Kidney (tissue), 13 donors: ENCODE measurements at regions not wholly inside any gene's neighbourhood (a gene's known extent, or its start where the extent isn't known, plus 50 kb on each side); places are given as distances from the start of the nearest gene placed in this dataset.
A peak's percentile ranks its signal among the peaks of the same experiment; 100 is the strongest.

Experiments used
- DNase-seq, 5 donors: peaks; one replicate each; pipeline ENCODE4 v3.0.0-alpha.2; 2013 to 2020
- FAIRE-seq: peaks from 2 replicates; lab custom pipeline; 2012; peaks lifted over from hg19 to GRCh38; lab: Jason Lieb, UNC
- H3K27ac ChIP-seq, 2 donors: one replicate each; pipeline ENCODE4 v1.7.0; 2013; ENCODE audit warnings: low read depth in 2 of 2, low read length in 2 of 2, inconsistent platforms in 1 of 2
- H3K27me3 ChIP-seq: one replicate; pipeline ENCODE4 v1.7.1; 2013; ENCODE audit warnings: low read length, inconsistent platforms; ENCODE audit not compliant: control insufficient read depth, insufficient read depth
- H3K36me3 ChIP-seq, 3 donors: one replicate each; pipeline versions ENCODE4 v1.7.0 to v1.7.1; 2013; ENCODE audit warnings: low read length in 3 of 3, control low read depth in 1 of 3, inconsistent platforms in 1 of 3; ENCODE audit not compliant: insufficient read depth in 3 of 3, control insufficient read depth in 2 of 3
- H3K4me1 ChIP-seq, 3 donors: one replicate each; pipeline versions ENCODE4 v1.7.0 to v1.7.1; 2013; ENCODE audit warnings: low read length in 3 of 3, inconsistent platforms in 1 of 3, low read depth in 1 of 3; ENCODE audit not compliant: control insufficient read depth in 2 of 3, insufficient read depth in 2 of 3
- H3K4me3 ChIP-seq, 3 donors: one replicate each; pipeline versions ENCODE4 v1.7.0 to v1.8.1; 2013; ENCODE audit warnings: low read length in 3 of 3, control low read depth in 1 of 3, inconsistent platforms in 1 of 3
- H3K9ac ChIP-seq, 3 donors: one replicate each; pipeline versions ENCODE4 v1.7.0 to v1.7.1; 2013; ENCODE audit warnings: low read length in 3 of 3, control low read depth in 1 of 3, inconsistent platforms in 1 of 3
- H3K9me3 ChIP-seq, 3 donors: one replicate each; pipeline versions ENCODE4 v1.7.0 to v1.7.1; 2013; ENCODE audit warnings: low read length in 3 of 3, control low read depth in 1 of 3, inconsistent platforms in 1 of 3; ENCODE audit not compliant: control insufficient read depth in 2 of 3, insufficient read depth in 1 of 3
- CTCF ChIP-seq: IDR thresholded peaks from 3 replicates; pipeline ENCODE4 v1.5.1; 2012; ENCODE audit warnings: mild to moderate bottlenecking, moderate library complexity, borderline replicate concordance; ENCODE audit not compliant: insufficient read depth; ENCODE audit errors: extremely low read depth
- intact Hi-C: fragments of 100-400 bp; cut with DNase I; formaldehyde crosslinking; loops from one replicate; pipeline ENCODE4 v1.11.1; 2022
- donor health status: control.
- donor health status: control.
- donor health status: control.
- donor health status: control.
- donor health status: control.
- donor health status: DM: yes; HTN: yes; CAD: no.
- donor health status: Normal renal cell carcinoma (clear cell type).

- TF ChIP-seq CTCF: no peak
- Histone ChIP-seq H3K9me3 (no peaks in the 10 kb centered on the region), H3K27me3 (no peaks in the 10 kb centered on the region), H3K9ac (no peak overlapping the region), H3K4me1 (peaks cover 0 to 7% (median 0%) of the 10 kb centered on the region in 3 donors), H3K27ac (no peak overlapping the region), H3K36me3 (no peaks in the 10 kb centered on the region), H3K4me3 (no peak overlapping the region)
- FAIRE-seq: no peak
- no peak for DNase-seq
- intact Hi-C loops: no loop called here
Measured at GRCh38 chr11:130761560-130762220, 154.6 kb downstream of the SNX19 start.

- intact Hi-C loops: no loop called here
- H3K9me3 ChIP-seq: peaks cover 0 to 3% (median 0%) of the 10 kb centered on the region in 3 donors
- H3K27ac ChIP-seq: no peak overlapping the region
- no peak for TF ChIP-seq CTCF
- H3K4me3 ChIP-seq: no peak overlapping the region
- H3K4me1 ChIP-seq: peaks cover 0 to 7% (median 0%) of the 10 kb centered on the region in 3 donors
- FAIRE-seq (no peak), DNase-seq (peak in 1 of 5 donors; percentile 88)
- H3K9ac ChIP-seq: no peak overlapping the region
- H3K27me3 ChIP-seq: no peaks in the 10 kb centered on the region
- no peaks in the 10 kb centered on the region for H3K36me3 ChIP-seq
Measured at GRCh38 chr11:130762638-130763037, 153.6 kb downstream of the SNX19 start.

GRCh38 chr11:130763087-130763980 lies 152.9 kb downstream of the SNX19 start:
- no peak for DNase-seq
- FAIRE-seq: no peak
- TF ChIP-seq CTCF: no peak
- intact Hi-C loops: no loop called here
- H3K36me3 ChIP-seq: no peaks in the 10 kb centered on the region
- no peak overlapping the region for H3K4me3 ChIP-seq
- H3K27ac ChIP-seq: no peak overlapping the region
- peaks cover 0 to 7% (median 0%) of the 10 kb centered on the region in 3 donors for H3K4me1 ChIP-seq
- H3K9me3 ChIP-seq: peaks cover 0 to 3% (median 0%) of the 10 kb centered on the region in 3 donors
- H3K9ac ChIP-seq: no peak overlapping the region
- H3K27me3 ChIP-seq: no peaks in the 10 kb centered on the region
